OCI-LY3 (cell line): ENCODE measurements at regions not wholly inside any gene's neighbourhood (a gene's known extent, or its start where the extent isn't known, plus 50 kb on each side); places are given as distances from the start of the nearest gene placed in this dataset.

Experiments
- CTCF ChIP-seq: fragments of 200-600, 300-600 bp; sonication (generic); IDR thresholded peaks from 2 replicates; pipeline ENCODE4 v1.5.1; 2014; ENCODE audit warnings: antibody characterized with exemption, low read length, low read depth
- EZH2phosphoT487 ChIP-seq: fragments of 200-600 bp; shearing (Covaris generic); IDR thresholded peaks from 2 replicates; pipeline ENCODE4 v1.6.1; 2018; ENCODE audit warnings: antibody characterized with exemption, mixed run types, low read depth

GRCh38 chr16:55125818-55126385, 195.2 kb downstream of the IRX5 start:
- TF ChIP-seq CTCF (no peak), EZH2phosphoT487 (no peak)
